K562 (cell line): ENCODE measurements at regions not wholly inside any gene's neighbourhood (a gene's known extent, or its start where the extent isn't known, plus 50 kb on each side); places are given as distances from the start of the nearest gene placed in this dataset.

ENCODE experiments used
- CHD2 ChIP-seq: IDR thresholded peaks from 2 replicates; pipeline ENCODE4 v1.6.1; 2011; ENCODE audit warnings: low read depth, low read length
- FOS ChIP-seq: IDR thresholded peaks from 3 replicates; pipeline ENCODE4 v1.6.1; 2011; ENCODE audit not compliant: insufficient read length; ENCODE audit errors: extremely low read depth
- FOXJ3 ChIP-seq: sonication (generic); formaldehyde crosslinking; IDR thresholded peaks from 2 replicates; pipeline ENCODE4 v1.4.0; 2020; ENCODE audit warnings: mild to moderate bottlenecking, missing genetic modification reagents
- HDAC2 ChIP-seq: fragments of 450-650 bp; IDR thresholded peaks from 2 replicates; pipeline ENCODE4 v1.6.1; 2016; ENCODE audit warnings: mild to moderate bottlenecking
- JUND ChIP-seq, 2 experiments: IDR thresholded peaks; 2 replicates in 1 of 2; 3 replicates in 1 of 2; pipeline ENCODE4 v1.6.1; 2011; ENCODE audit warnings: borderline replicate concordance in 2 of 2, low read depth in 2 of 2, low read length in 2 of 2, improper control_type of control experiment in 1 of 2, missing biosample characterization in 1 of 2, missing genetic modification characterization in 1 of 2, missing genetic modification reagents in 1 of 2
- POLR2A ChIP-seq: fragments of 450-650 bp; conservative IDR thresholded peaks from 2 replicates; pipeline ENCODE4 v1.6.1; 2016
- POLR2AphosphoS5 ChIP-seq: IDR thresholded peaks from 2 replicates; pipeline ENCODE4 v1.6.1; 2011; ENCODE audit warnings: mild to moderate bottlenecking, low read depth, low read length, moderate library complexity; ENCODE audit not compliant: control insufficient read depth, insufficient read depth
- RBBP5 ChIP-seq: fragments of 200-600 bp; sonication (generic); IDR thresholded peaks from 2 replicates; pipeline ENCODE4 v1.6.1; 2012; ENCODE audit warnings: borderline replicate concordance, mild to moderate bottlenecking, low read length, control low read depth, inconsistent platforms; ENCODE audit not compliant: insufficient read depth, poor library complexity, severe bottlenecking
- SMARCB1 ChIP-seq: IDR thresholded peaks from 2 replicates; pipeline ENCODE4 v1.6.1; 2011; ENCODE audit warnings: improper control_type of control experiment, low read depth; ENCODE audit not compliant: insufficient read length
- ZBTB33 ChIP-seq: sonication (generic); formaldehyde crosslinking; IDR thresholded peaks from 2 replicates; pipeline ENCODE4 v1.8.1; 2023; ENCODE audit warnings: mild to moderate bottlenecking, missing genetic modification reagents
- ZNF668 ChIP-seq: fragments of 250-450 bp; sonication (Bioruptor Pico); IDR thresholded peaks from 2 replicates; pipeline ENCODE4 v1.8.0; 2022; ENCODE audit warnings: mild to moderate bottlenecking, inconsistent platforms

- TF ChIP-seq SMARCB1 (no peak), POLR2A (no peak), ZBTB33 (CRISPR knock-in tag) (no peak), RBBP5 (no peak), ZNF668 (CRISPR knock-in tag) (no peak), POLR2AphosphoS5 (no peak), FOS (no peak), CHD2 (no peak), HDAC2 (no peak), FOXJ3 (CRISPR knock-in tag) (no peak), JUND (IDR thresholded peaks at IDR 0.05; ENCODE audit: borderline replicate concordance, low read depth, low read length) (no peak), JUND (tag; IDR thresholded peaks at IDR 0.05; ENCODE audit: borderline replicate concordance, low read depth, low read length) (no peak)
Observed at GRCh38 chr1:5119366-5120234, 465.2 kb downstream of the AJAP1 start.
